B cell (primary cell): ENCODE measurements at regions not wholly inside any gene's neighbourhood (a gene's known extent, or its start where the extent isn't known, plus 50 kb on each side); places are given as distances from the start of the nearest gene placed in this dataset.

Experiments used
- ATAC-seq: fragments of 200-7000 bp; cut with Tn5 transposase; one replicate; pipeline ENCODE4 v1.10.0; 2021; ENCODE audit warnings: low read depth, mild to moderate bottlenecking, moderate number of reproducible peaks, moderate library complexity
- CTCF ChIA-PET: fragments of 350-600 bp; sonication (Branson Sonifier 250); formaldehyde crosslinking; loops from one replicate; lab custom pipeline; 2021; ENCODE audit warnings: antibody characterized with exemption, inconsistent platforms; lab: Charles Lee
- POLR2A ChIA-PET: fragments of 350-600 bp; sonication (Branson Sonifier 250); formaldehyde crosslinking; loops from one replicate; lab custom pipeline; 2021; ENCODE audit warnings: antibody characterized with exemption; lab: Charles Lee
- DNase-seq: peaks from one replicate; pipeline ENCODE4 v3.0.0; 2013
- H2AFZ ChIP-seq: 2 replicates; pipeline ENCODE4 v1.6.1; 2012; ENCODE audit warnings: mild to moderate bottlenecking, low read depth, low read length; ENCODE audit not compliant: insufficient read depth, poor library complexity, severe bottlenecking
- H3K27ac ChIP-seq, 2 donors: 1 replicate in 1 of 2; 2 replicates in 1 of 2; pipeline ENCODE4 v1.5.1; 2012 to 2013; ENCODE audit warnings: low read length in 2 of 2, mild to moderate bottlenecking in 2 of 2, moderate library complexity in 1 of 2
- H3K27me3 ChIP-seq, 4 experiments: fragments of 200-600 bp in 1 of 4; sonication (generic) in 1 of 4; replicated peaks in 1 of 4; 1 replicate in 2 of 4; 2 replicates in 2 of 4; pipeline versions ENCODE4 v1.6.1 to v1.7.0; 2013 to 2016; ENCODE audit warnings: low read length in 3 of 4, mild to moderate bottlenecking in 2 of 4, mixed read lengths in 1 of 4, moderate library complexity in 1 of 4; ENCODE audit not compliant: insufficient read depth in 4 of 4, control insufficient read depth in 3 of 4; ENCODE audit errors: control extremely low read depth in 1 of 4
- H3K36me3 ChIP-seq, 2 experiments: replicated peaks in 1 of 2; 1 replicate in 1 of 2; 2 replicates in 1 of 2; pipeline versions ENCODE4 v1.6.1 to v1.7.1; 2013; ENCODE audit warnings: low read length in 1 of 2; ENCODE audit not compliant: insufficient read depth in 2 of 2, control insufficient read depth in 1 of 2; ENCODE audit errors: control extremely low read depth in 1 of 2, extremely low read depth in 1 of 2
- H3K4me1 ChIP-seq, 2 donors: fragments of 200-600 bp in 1 of 2; sonication (generic) in 1 of 2; 1 replicate in 1 of 2; 2 replicates in 1 of 2; pipeline versions ENCODE4 v1.5.1 to v1.6.1; 2013 to 2017; ENCODE audit warnings: low read length in 2 of 2; ENCODE audit not compliant: control insufficient read depth in 2 of 2, insufficient read depth in 2 of 2
- H3K4me2 ChIP-seq: replicated peaks from 2 replicates; pipeline ENCODE3; 2012; ENCODE audit warnings: mild to moderate bottlenecking, low read depth, low read length; ENCODE audit not compliant: poor library complexity, severe bottlenecking
- H3K4me3 ChIP-seq, 5 experiments: fragments of 200-600 bp in 1 of 5; sonication (generic) in 1 of 5; 1 replicate in 3 of 5; 2 replicates in 2 of 5; pipeline versions ENCODE4 v1.5.1 to v1.7.0; 2011 to 2016; ENCODE audit warnings: low read length in 4 of 5, mild to moderate bottlenecking in 4 of 5, low read depth in 2 of 5, control low read depth in 1 of 5, moderate library complexity in 1 of 5; ENCODE audit not compliant: insufficient read depth in 1 of 5; ENCODE audit errors: control extremely low read depth in 1 of 5, extremely low read depth in 1 of 5
- H3K79me2 ChIP-seq: fragments of 200-600 bp; sonication (generic); one replicate; pipeline ENCODE4 v1.6.0; 2016; ENCODE audit warnings: low read length; ENCODE audit not compliant: control insufficient read depth, insufficient read depth
- H3K9ac ChIP-seq: fragments of 200-600 bp; sonication (generic); 2 replicates; pipeline ENCODE4 v1.6.1; 2017; ENCODE audit warnings: mild to moderate bottlenecking, low read length, moderate library complexity
- H3K9me3 ChIP-seq, 3 donors: one replicate each; pipeline versions ENCODE4 v1.6.1 to v1.7.1; 2013; ENCODE audit warnings: low read length in 2 of 3; ENCODE audit not compliant: control insufficient read depth in 2 of 3, insufficient read depth in 1 of 3; ENCODE audit errors: control extremely low read depth in 1 of 3
- H4K20me1 ChIP-seq: 2 replicates; pipeline ENCODE4 v1.6.0; 2012; ENCODE audit warnings: mild to moderate bottlenecking, low read length; ENCODE audit not compliant: insufficient read depth, control insufficient read depth, poor library complexity, severe bottlenecking
- H3K27ac Mint-ChIP-seq: one replicate; pipeline ENCODE4 v1.8.0; 2021; ENCODE audit warnings: mixed read lengths
- H3K27me3 Mint-ChIP-seq: one replicate; pipeline ENCODE4 v1.8.0; 2021; ENCODE audit warnings: mixed read lengths
- H3K4me1 Mint-ChIP-seq: one replicate; pipeline ENCODE4 v1.8.0; 2021; ENCODE audit warnings: mixed read lengths
- H3K4me3 Mint-ChIP-seq: one replicate; pipeline ENCODE4 v1.8.0; 2021; ENCODE audit warnings: mixed read lengths
- H3K9me3 Mint-ChIP-seq: one replicate; pipeline ENCODE4 v1.8.0; 2022; ENCODE audit warnings: mixed read lengths; ENCODE audit not compliant: insufficient read depth
- EZH2 ChIP-seq: IDR thresholded peaks from 2 replicates; pipeline ENCODE4 v1.6.1; 2012; ENCODE audit warnings: borderline replicate concordance, low read depth, mild to moderate bottlenecking, moderate library complexity, low read length; ENCODE audit not compliant: insufficient read depth, poor library complexity, severe bottlenecking
- WGBS: methylation state at CpG from one replicate; pipeline ENCODE4 v1.1.5; 2013; ENCODE audit warnings: missing lambda C conversion rate; ENCODE audit not compliant: insufficient coverage; 5-methylcytosine and 5-hydroxymethylcytosine counted together
- intact Hi-C: fragments of 100-400 bp; cut with micrococcal nuclease; formaldehyde crosslinking; loops from one replicate; pipeline ENCODE4 v1.10.0; 2022
- TF ChIP-seq, protein P1 (sequence below): fragments of 200-600 bp; IDR thresholded peaks from one replicate; pipeline ENCODE4 v1.8.0; 2022; ENCODE audit warnings: antibody characterized with exemption, mild to moderate bottlenecking

GRCh38 chr4:71140563-71140962 lies 147.1 kb downstream of the DCK start:
- no peak for TF ChIP-seq EZH2
- TF ChIP-seq, protein P1, sequence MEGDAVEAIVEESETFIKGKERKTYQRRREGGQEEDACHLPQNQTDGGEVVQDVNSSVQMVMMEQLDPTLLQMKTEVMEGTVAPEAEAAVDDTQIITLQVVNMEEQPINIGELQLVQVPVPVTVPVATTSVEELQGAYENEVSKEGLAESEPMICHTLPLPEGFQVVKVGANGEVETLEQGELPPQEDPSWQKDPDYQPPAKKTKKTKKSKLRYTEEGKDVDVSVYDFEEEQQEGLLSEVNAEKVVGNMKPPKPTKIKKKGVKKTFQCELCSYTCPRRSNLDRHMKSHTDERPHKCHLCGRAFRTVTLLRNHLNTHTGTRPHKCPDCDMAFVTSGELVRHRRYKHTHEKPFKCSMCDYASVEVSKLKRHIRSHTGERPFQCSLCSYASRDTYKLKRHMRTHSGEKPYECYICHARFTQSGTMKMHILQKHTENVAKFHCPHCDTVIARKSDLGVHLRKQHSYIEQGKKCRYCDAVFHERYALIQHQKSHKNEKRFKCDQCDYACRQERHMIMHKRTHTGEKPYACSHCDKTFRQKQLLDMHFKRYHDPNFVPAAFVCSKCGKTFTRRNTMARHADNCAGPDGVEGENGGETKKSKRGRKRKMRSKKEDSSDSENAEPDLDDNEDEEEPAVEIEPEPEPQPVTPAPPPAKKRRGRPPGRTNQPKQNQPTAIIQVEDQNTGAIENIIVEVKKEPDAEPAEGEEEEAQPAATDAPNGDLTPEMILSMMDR: no peak
- H3K9me3 Mint-ChIP-seq: no peaks in the 10 kb centered on the region
- H3K27me3 Mint-ChIP-seq: peaks cover 6% of the 10 kb centered on the region
- no peaks in the 10 kb centered on the region for H3K79me2 ChIP-seq
- no peak for ATAC-seq
- no CpG with 5 or more reads among the region's 2 CpGs for WGBS
- no peaks in the 10 kb centered on the region for H4K20me1 ChIP-seq
- no peak overlapping the region for H2AFZ ChIP-seq
- H3K36me3 ChIP-seq: no peaks in the 10 kb centered on the region
- no peak overlapping the region for H3K4me3 Mint-ChIP-seq
- no peaks in the 10 kb centered on the region for H3K4me1 ChIP-seq
- no peak for DNase-seq
- no peak overlapping the region for H3K9ac ChIP-seq
- CTCF ChIA-PET: no interaction called here
- H3K27me3 ChIP-seq: no peaks in the 10 kb centered on the region
- H3K4me2 ChIP-seq: no peak overlapping the region
- no peaks in the 10 kb centered on the region for H3K9me3 ChIP-seq
- POLR2A ChIA-PET: no interaction called here
- no peak overlapping the region for H3K27ac ChIP-seq
- intact Hi-C loops: no loop called here
- no peak overlapping the region for H3K4me3 ChIP-seq
- H3K4me1 Mint-ChIP-seq: no peaks in the 10 kb centered on the region
- no peak overlapping the region for H3K27ac Mint-ChIP-seq

- Mint-ChIP-seq H3K27me3 (peaks cover 6% of the 10 kb centered on the region), H3K4me1 (no peaks in the 10 kb centered on the region), H3K27ac (no peak overlapping the region), H3K4me3 (no peak overlapping the region), H3K9me3 (no peaks in the 10 kb centered on the region)
- Histone ChIP-seq H3K9me3 (no peaks in the 10 kb centered on the region), H3K4me3 (no peak overlapping the region), H4K20me1 (no peaks in the 10 kb centered on the region), H3K4me1 (no peaks in the 10 kb centered on the region), H3K9ac (no peak overlapping the region), H3K79me2 (no peaks in the 10 kb centered on the region), H3K27ac (no peak overlapping the region), H3K36me3 (no peaks in the 10 kb centered on the region), H2AFZ (no peak overlapping the region), H3K27me3 (no peaks in the 10 kb centered on the region), H3K4me2 (no peak overlapping the region)
- no peak for TF ChIP-seq EZH2
- TF ChIP-seq, protein P1: no peak
- POLR2A ChIA-PET: no interaction called here
- DNase-seq: no peak
- WGBS: 100% methylated on average over 1 of the region's 1 CpG
- CTCF ChIA-PET: no interaction called here
- intact Hi-C loops: no loop called here
- ATAC-seq: no peak
These were observed 147.7 kb downstream of the DCK start for GRCh38 chr4:71141125-71141524.
